Prostate gland (tissue), 2 donors: ENCODE measurements at regions not wholly inside any gene's neighbourhood (a gene's known extent, or its start where the extent isn't known, plus 50 kb on each side); places are given as distances from the start of the nearest gene placed in this dataset.

Experiments
- DNase-seq: peaks from one replicate; pipeline ENCODE4 v3.0.0-alpha.2; 2019; ENCODE audit warnings: low spot score
- H3K27ac ChIP-seq, 2 donors: fragments of 200-600 bp; sonication (generic); 2 replicates each; pipeline ENCODE4 v1.5.1; 2017 to 2019
- H3K27me3 ChIP-seq: fragments of 200-600 bp; sonication (generic); replicated peaks from 2 replicates; pipeline ENCODE4 v1.5.1; 2019; ENCODE audit not compliant: insufficient read depth
- H3K36me3 ChIP-seq, 2 donors: fragments of 200-600 bp; sonication (generic); 1 replicate in 1 of 2; 2 replicates in 1 of 2; pipeline versions ENCODE4 v1.5.1 to v1.8.1; 2017 to 2019
- H3K4me1 ChIP-seq: fragments of 200-600 bp; sonication (generic); replicated peaks from 2 replicates; pipeline ENCODE4 v1.5.1; 2019
- H3K4me3 ChIP-seq, 2 donors: fragments of 200-600 bp; sonication (generic); 2 replicates each; pipeline ENCODE4 v1.5.1; 2017 to 2019
- H3K9me3 ChIP-seq: fragments of 200-600 bp; sonication (generic); 2 replicates; pipeline ENCODE4 v1.5.1; 2017
- CTCF ChIP-seq, 4 experiments: fragments of 200-600 bp in 2 of 4; fragments of 450-650 bp in 2 of 4; sonication (generic) in 2 of 4; IDR thresholded peaks; 1 replicate in 3 of 4; 2 replicates in 1 of 4; pipeline ENCODE4 v1.5.1; 2016 to 2019; ENCODE audit warnings: antibody characterized with exemption in 4 of 4, mild to moderate bottlenecking in 2 of 4, moderate library complexity in 2 of 4
- POLR2A ChIP-seq: fragments of 450-650 bp; IDR thresholded peaks from one replicate; pipeline ENCODE4 v1.6.1; 2016; ENCODE audit warnings: antibody characterized with exemption, mild to moderate bottlenecking
- POLR2AphosphoS5 ChIP-seq: sonication (generic); formaldehyde crosslinking; IDR thresholded peaks from one replicate; pipeline ENCODE4 v1.6.1; 2017; ENCODE audit warnings: antibody characterized with exemption
- WGBS: methylation state at CpG from one replicate; pipeline ENCODE4 v1.1.5; 2018; 5-methylcytosine and 5-hydroxymethylcytosine counted together
- intact Hi-C: fragments of 100-400 bp; cut with DNase I; formaldehyde crosslinking; loops from one replicate; pipeline ENCODE4 v1.14.2; 2022

- Histone ChIP-seq H3K4me1 (no peaks in the 10 kb centered on the region), H3K27ac (no peak overlapping the region), H3K9me3 (no peaks in the 10 kb centered on the region), H3K36me3 (no peaks in the 10 kb centered on the region), H3K4me3 (no peak overlapping the region), H3K27me3 (no peaks in the 10 kb centered on the region)
- no peak for DNase-seq
- TF ChIP-seq POLR2AphosphoS5 (no peak), CTCF (IDR thresholded peaks at IDR 0.05) (no peak), POLR2A (no peak)
- 70% methylated on average over 2 of the region's 2 CpGs for WGBS
- intact Hi-C loops = no loop called here
These were observed 135.9 kb upstream of the AGBL1 start for GRCh38 chr15:85943791-85944190.

GRCh38 chr15:85947021-85947420 lies 132.7 kb upstream of the AGBL1 start:
- Histone ChIP-seq H3K9me3 (no peaks in the 10 kb centered on the region), H3K27me3 (no peaks in the 10 kb centered on the region), H3K36me3 (no peaks in the 10 kb centered on the region), H3K27ac (no peak overlapping the region), H3K4me1 (no peaks in the 10 kb centered on the region), H3K4me3 (no peak overlapping the region)
- TF ChIP-seq CTCF (IDR thresholded peaks at IDR 0.05) = no peak
- no peak for TF ChIP-seq POLR2AphosphoS5
- TF ChIP-seq POLR2A = no peak
- intact Hi-C loops = no loop called here
- no peak for DNase-seq
- 76% methylated on average over 3 of the region's 3 CpGs for WGBS

GRCh38 chr15:85947936-85948335 lies 131.7 kb upstream of the AGBL1 start:
- Histone ChIP-seq H3K4me3 (no peak overlapping the region), H3K4me1 (no peaks in the 10 kb centered on the region), H3K27me3 (no peaks in the 10 kb centered on the region), H3K36me3 (no peaks in the 10 kb centered on the region), H3K9me3 (no peaks in the 10 kb centered on the region), H3K27ac (no peak overlapping the region)
- no peak for DNase-seq
- WGBS = 91% methylated on average over 7 of the region's 7 CpGs
- intact Hi-C loops = no loop called here
- TF ChIP-seq POLR2AphosphoS5 = no peak
- TF ChIP-seq POLR2A = no peak
- TF ChIP-seq CTCF (IDR thresholded peaks at IDR 0.05) = no peak

GRCh38 chr15:85950101-85950500 lies 129.6 kb upstream of the AGBL1 start:
- WGBS = 89% methylated on average over 5 of the region's 5 CpGs
- H3K36me3 ChIP-seq = no peaks in the 10 kb centered on the region
- no peaks in the 10 kb centered on the region for H3K9me3 ChIP-seq
- TF ChIP-seq CTCF (IDR thresholded peaks at IDR 0.05) (no peak), POLR2A (no peak), POLR2AphosphoS5 (no peak)
- intact Hi-C loops = no loop called here
- no peak for DNase-seq
- H3K4me3 ChIP-seq = no peak overlapping the region
- no peak overlapping the region for H3K27ac ChIP-seq
- no peaks in the 10 kb centered on the region for H3K27me3 ChIP-seq
- no peaks in the 10 kb centered on the region for H3K4me1 ChIP-seq

- intact Hi-C loops = no loop called here
- Histone ChIP-seq H3K36me3 (no peaks in the 10 kb centered on the region), H3K27ac (no peak overlapping the region), H3K9me3 (no peaks in the 10 kb centered on the region), H3K4me1 (no peaks in the 10 kb centered on the region), H3K27me3 (no peaks in the 10 kb centered on the region), H3K4me3 (no peak overlapping the region)
- WGBS = 18% methylated on average over 1 of the region's 1 CpG
- no peak for TF ChIP-seq POLR2AphosphoS5
- TF ChIP-seq CTCF (IDR thresholded peaks at IDR 0.05) = no peak
- TF ChIP-seq POLR2A = no peak
- no peak for DNase-seq
These were observed 125.1 kb upstream of the AGBL1 start for GRCh38 chr15:85954586-85954985.
